ENCODE measurements at regions not wholly inside any gene's neighbourhood (a gene's known extent, or its start where the extent isn't known, plus 50 kb on each side); places are given as distances from the start of the nearest gene placed in this dataset.

DNA sequence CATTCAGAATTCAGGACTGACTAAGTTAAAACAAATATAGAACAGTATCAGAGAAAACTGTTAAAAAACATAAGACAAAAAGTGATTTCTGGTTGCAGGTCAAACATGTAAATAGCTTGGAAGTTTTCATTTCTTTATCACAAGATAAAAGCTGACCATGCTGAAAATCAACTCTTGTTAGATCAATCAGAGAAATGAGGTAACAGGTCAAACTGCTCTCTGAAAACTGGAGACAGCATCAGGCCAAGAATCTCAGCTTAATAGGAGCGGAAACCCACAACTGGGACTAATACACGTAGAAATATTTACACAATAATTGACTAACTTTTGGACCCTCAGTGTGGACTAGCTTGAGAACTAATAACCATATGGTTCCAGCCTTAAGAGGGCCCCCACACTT, 1012.8 kb upstream of the EDIL3 start (continued):
- TF ChIP-seq, protein P1, sequence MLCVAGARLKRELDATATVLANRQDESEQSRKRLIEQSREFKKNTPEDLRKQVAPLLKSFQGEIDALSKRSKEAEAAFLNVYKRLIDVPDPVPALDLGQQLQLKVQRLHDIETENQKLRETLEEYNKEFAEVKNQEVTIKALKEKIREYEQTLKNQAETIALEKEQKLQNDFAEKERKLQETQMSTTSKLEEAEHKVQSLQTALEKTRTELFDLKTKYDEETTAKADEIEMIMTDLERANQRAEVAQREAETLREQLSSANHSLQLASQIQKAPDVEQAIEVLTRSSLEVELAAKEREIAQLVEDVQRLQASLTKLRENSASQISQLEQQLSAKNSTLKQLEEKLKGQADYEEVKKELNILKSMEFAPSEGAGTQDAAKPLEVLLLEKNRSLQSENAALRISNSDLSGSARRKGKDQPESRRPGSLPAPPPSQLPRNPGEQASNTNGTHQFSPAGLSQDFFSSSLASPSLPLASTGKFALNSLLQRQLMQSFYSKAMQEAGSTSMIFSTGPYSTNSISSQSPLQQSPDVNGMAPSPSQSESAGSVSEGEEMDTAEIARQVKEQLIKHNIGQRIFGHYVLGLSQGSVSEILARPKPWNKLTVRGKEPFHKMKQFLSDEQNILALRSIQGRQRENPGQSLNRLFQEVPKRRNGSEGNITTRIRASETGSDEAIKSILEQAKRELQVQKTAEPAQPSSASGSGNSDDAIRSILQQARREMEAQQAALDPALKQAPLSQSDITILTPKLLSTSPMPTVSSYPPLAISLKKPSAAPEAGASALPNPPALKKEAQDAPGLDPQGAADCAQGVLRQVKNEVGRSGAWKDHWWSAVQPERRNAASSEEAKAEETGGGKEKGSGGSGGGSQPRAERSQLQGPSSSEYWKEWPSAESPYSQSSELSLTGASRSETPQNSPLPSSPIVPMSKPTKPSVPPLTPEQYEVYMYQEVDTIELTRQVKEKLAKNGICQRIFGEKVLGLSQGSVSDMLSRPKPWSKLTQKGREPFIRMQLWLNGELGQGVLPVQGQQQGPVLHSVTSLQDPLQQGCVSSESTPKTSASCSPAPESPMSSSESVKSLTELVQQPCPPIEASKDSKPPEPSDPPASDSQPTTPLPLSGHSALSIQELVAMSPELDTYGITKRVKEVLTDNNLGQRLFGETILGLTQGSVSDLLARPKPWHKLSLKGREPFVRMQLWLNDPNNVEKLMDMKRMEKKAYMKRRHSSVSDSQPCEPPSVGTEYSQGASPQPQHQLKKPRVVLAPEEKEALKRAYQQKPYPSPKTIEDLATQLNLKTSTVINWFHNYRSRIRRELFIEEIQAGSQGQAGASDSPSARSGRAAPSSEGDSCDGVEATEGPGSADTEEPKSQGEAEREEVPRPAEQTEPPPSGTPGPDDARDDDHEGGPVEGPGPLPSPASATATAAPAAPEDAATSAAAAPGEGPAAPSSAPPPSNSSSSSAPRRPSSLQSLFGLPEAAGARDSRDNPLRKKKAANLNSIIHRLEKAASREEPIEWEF (IDR thresholded peaks at IDR 0.05; ENCODE audit: insufficient replicate concordance, low read depth, low read length) = no peak
- TF ChIP-seq TCF3 (IDR thresholded peaks at IDR 0.05; ENCODE audit: borderline replicate concordance, insufficient read depth, low read depth, low read length) (no peak), FOS (IDR thresholded peaks at IDR 0.05; ENCODE audit: borderline replicate concordance, extremely low read depth, insufficient read length) (no peak), MTA3 (IDR thresholded peaks at IDR 0.05; ENCODE audit: borderline replicate concordance, low read length) (no peak), ETV6 (conservative IDR thresholded peaks at IDR 0.05 in 1 of 2, IDR thresholded peaks at IDR 0.05 in 1 of 2; ENCODE audit: borderline replicate concordance in 1 of 2, low read depth in 1 of 2) (no peak)

DNA sequence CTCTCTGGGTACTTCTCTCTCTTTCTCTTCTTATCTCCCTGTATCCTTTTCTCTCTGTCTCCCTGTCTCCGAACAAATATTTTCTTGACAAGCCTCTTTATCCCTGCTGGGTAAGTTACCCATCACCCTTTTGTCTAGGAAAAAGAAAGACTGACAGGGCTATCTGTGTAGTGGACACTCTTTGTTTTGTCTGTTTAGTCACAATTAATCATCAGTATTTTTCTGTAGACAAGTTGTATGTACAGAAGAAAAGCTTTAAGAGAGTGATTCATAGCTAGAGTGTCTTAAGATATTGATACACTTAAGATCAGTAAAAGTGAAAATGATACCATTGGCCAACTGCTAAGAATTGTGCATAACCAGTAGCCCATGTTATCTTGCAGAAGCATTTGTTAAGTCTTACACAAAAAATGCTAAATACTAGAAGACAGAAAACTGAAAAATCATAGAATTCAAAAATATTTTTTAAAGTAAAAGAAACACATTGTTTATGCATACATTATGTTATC, 1043.8 kb upstream of the EDIL3 start:
- no peaks in the 10 kb centered on the region for H4K20me1 ChIP-seq (ENCODE audit: control insufficient read depth, insufficient read depth)
- no peak for DNase-seq (ENCODE audit: low read depth, low spot score)
- no peaks in the 10 kb centered on the region for H3K36me3 ChIP-seq (ENCODE audit: control insufficient read depth in 2 of 2, insufficient read depth in 2 of 2, low read length in 1 of 2)
- no peaks in the 10 kb centered on the region for H3K4me1 ChIP-seq (ENCODE audit: control insufficient read depth, insufficient read depth, low read length)
- in situ Hi-C loops (cut with MboI) = no loop called here
- H3K9me3 ChIP-seq (replicated peaks; ENCODE audit: control insufficient read depth, insufficient read depth, low read length) = no peaks in the 10 kb centered on the region
- no peaks in the 10 kb centered on the region for H3K27me3 ChIP-seq (replicated peaks in 1 of 2; ENCODE audit: control insufficient read depth in 2 of 2, insufficient read depth in 2 of 2, low read length in 1 of 2)
- no peak overlapping the region for H2AFZ ChIP-seq (ENCODE audit: control insufficient read depth, low read depth, low read length)
- BruUV-seq (replicated peaks) = no TSS peak
- no peaks in the 10 kb centered on the region for H3K79me2 ChIP-seq (ENCODE audit: control insufficient read depth, insufficient read depth, low read length)
- ATAC-seq = peak; percentile 54; the same call in 2 of the 3 replicates
- intact Hi-C loops (cut with micrococcal nuclease; ENCODE audit: unreplicated experiment) = no loop called here
- no peak for FAIRE-seq
- no peak overlapping the region for H3K4me3 ChIP-seq
- WGBS (ENCODE audit: insufficient coverage, insufficient replicate concordance, low lambda C conversion rate, missing lambda C conversion rate) = 0% methylated on average over 1 of the region's 1 CpG
- ChIA-PET SMC1A (ENCODE audit: uncharacterized antibody, unreplicated experiment) (no interaction called here), RAD21 (ENCODE audit: unreplicated experiment) (no interaction called here), CTCF (no interaction called here), POLR2A (no interaction called here)
- no peak overlapping the region for H3K4me2 ChIP-seq (ENCODE audit: control insufficient read depth, insufficient read depth)
- no peak overlapping the region for H3K9ac ChIP-seq (ENCODE audit: control insufficient read depth, insufficient read depth, low read length)
- H3K27ac ChIP-seq (ENCODE audit: control insufficient read depth, insufficient read depth) = no peak overlapping the region
- TF ChIP-seq HDAC2 (IDR thresholded peaks at IDR 0.05) = no peak
- no peak for TF ChIP-seq SMC3 (IDR thresholded peaks at IDR 0.05; ENCODE audit: borderline replicate concordance, low read length)
- TF ChIP-seq, protein P2, sequence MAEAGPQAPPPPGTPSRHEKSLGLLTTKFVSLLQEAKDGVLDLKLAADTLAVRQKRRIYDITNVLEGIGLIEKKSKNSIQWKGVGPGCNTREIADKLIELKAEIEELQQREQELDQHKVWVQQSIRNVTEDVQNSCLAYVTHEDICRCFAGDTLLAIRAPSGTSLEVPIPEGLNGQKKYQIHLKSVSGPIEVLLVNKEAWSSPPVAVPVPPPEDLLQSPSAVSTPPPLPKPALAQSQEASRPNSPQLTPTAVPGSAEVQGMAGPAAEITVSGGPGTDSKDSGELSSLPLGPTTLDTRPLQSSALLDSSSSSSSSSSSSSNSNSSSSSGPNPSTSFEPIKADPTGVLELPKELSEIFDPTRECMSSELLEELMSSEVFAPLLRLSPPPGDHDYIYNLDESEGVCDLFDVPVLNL (IDR thresholded peaks at IDR 0.05; ENCODE audit: low read depth, low read length) = no peak
- TF ChIP-seq TARDBP (IDR thresholded peaks at IDR 0.05; ENCODE audit: borderline replicate concordance) = no peak
- TF ChIP-seq BRCA1 (IDR thresholded peaks at IDR 0.05; ENCODE audit: low read depth, low read length) = no peak
- TF ChIP-seq MTA2 (IDR thresholded peaks at IDR 0.05; ENCODE audit: low read depth) = no peak
- TF ChIP-seq, protein P3, sequence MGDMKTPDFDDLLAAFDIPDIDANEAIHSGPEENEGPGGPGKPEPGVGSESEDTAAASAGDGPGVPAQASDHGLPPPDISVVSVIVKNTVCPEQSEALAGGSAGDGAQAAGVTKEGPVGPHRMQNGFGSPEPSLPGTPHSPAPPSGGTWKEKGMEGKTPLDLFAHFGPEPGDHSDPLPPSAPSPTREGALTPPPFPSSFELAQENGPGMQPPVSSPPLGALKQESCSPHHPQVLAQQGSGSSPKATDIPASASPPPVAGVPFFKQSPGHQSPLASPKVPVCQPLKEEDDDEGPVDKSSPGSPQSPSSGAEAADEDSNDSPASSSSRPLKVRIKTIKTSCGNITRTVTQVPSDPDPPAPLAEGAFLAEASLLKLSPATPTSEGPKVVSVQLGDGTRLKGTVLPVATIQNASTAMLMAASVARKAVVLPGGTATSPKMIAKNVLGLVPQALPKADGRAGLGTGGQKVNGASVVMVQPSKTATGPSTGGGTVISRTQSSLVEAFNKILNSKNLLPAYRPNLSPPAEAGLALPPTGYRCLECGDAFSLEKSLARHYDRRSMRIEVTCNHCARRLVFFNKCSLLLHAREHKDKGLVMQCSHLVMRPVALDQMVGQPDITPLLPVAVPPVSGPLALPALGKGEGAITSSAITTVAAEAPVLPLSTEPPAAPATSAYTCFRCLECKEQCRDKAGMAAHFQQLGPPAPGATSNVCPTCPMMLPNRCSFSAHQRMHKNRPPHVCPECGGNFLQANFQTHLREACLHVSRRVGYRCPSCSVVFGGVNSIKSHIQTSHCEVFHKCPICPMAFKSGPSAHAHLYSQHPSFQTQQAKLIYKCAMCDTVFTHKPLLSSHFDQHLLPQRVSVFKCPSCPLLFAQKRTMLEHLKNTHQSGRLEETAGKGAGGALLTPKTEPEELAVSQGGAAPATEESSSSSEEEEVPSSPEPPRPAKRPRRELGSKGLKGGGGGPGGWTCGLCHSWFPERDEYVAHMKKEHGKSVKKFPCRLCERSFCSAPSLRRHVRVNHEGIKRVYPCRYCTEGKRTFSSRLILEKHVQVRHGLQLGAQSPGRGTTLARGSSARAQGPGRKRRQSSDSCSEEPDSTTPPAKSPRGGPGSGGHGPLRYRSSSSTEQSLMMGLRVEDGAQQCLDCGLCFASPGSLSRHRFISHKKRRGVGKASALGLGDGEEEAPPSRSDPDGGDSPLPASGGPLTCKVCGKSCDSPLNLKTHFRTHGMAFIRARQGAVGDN (IDR thresholded peaks at IDR 0.05) = no peak
- TF ChIP-seq ZZZ3 (IDR thresholded peaks at IDR 0.05; ENCODE audit: control insufficient read depth, insufficient read length, low read depth) = no peak
- no peak for TF ChIP-seq PAX8 (IDR thresholded peaks at IDR 0.05)
